Heart right ventricle (tissue), 16 donors: ENCODE measurements at regions not wholly inside any gene's neighbourhood (a gene's known extent, or its start where the extent isn't known, plus 50 kb on each side); places are given as distances from the start of the nearest gene placed in this dataset.

Experiments
- ATAC-seq, 8 donors: fragments of 200-7000 bp; cut with Tn5 transposase; one replicate each; pipeline ENCODE4 v1.9.1; 2020; ENCODE audit warnings: mild to moderate bottlenecking in 8 of 8, moderate library complexity in 8 of 8, moderate number of reproducible peaks in 1 of 8
- DNase-seq, 2 donors: peaks; one replicate each; pipeline ENCODE4 v3.0.0-alpha.2; 2020
- H3K27ac ChIP-seq, 10 donors: fragments of 200-600 bp; sonication (generic) in 2 of 10; one replicate each; pipeline versions ENCODE4 v1.5.0 to v1.8.0; 2020 to 2022; ENCODE audit warnings: mild to moderate bottlenecking in 3 of 10
- H3K27me3 ChIP-seq, 7 donors: fragments of 200-600 bp; one replicate each; pipeline ENCODE4 v1.8.0; 2021 to 2022; ENCODE audit warnings: mild to moderate bottlenecking in 2 of 7
- H3K36me3 ChIP-seq, 9 donors: fragments of 200-600 bp; sonication (generic) in 1 of 9; one replicate each; pipeline versions ENCODE4 v1.5.0 to v1.8.0; 2020 to 2022; ENCODE audit warnings: mild to moderate bottlenecking in 2 of 9
- H3K4me1 ChIP-seq, 9 donors: fragments of 200-600 bp; sonication (generic) in 1 of 9; one replicate each; pipeline versions ENCODE4 v1.5.0 to v1.8.0; 2020 to 2022; ENCODE audit warnings: mild to moderate bottlenecking in 4 of 9
- H3K4me3 ChIP-seq, 10 donors: fragments of 200-600 bp; sonication (generic) in 2 of 10; one replicate each; pipeline versions ENCODE4 v1.5.0 to v1.8.0; 2020 to 2022; ENCODE audit warnings: mild to moderate bottlenecking in 7 of 10, moderate library complexity in 2 of 10
- H3K9me3 ChIP-seq, 11 donors: fragments of 200-600 bp in 10 of 11; sonication (generic) in 2 of 11; one replicate each; pipeline versions ENCODE4 v1.5.0 to v1.8.0; 2013 to 2022; ENCODE audit warnings: mild to moderate bottlenecking in 2 of 11, control low read depth in 1 of 11, moderate library complexity in 1 of 11
- WGBS, 2 donors: extraction: QIAGEN DNeasy Blood & Tissue Kit; methylation state at CpG; one replicate each; pipeline ENCODE4 v1.1.7; 2013; ENCODE audit warnings: inconsistent platforms in 1 of 2; 5-methylcytosine and 5-hydroxymethylcytosine counted together
- intact Hi-C, 10 donors: fragments of 100-400 bp; cut with DNase I; formaldehyde crosslinking; loops; one replicate each; pipeline versions ENCODE4 v1.11.1 to v1.14.2; 2022
- TF ChIP-seq, protein P1 (sequence below), 9 donors: fragments of 200-600 bp; sonication (generic) in 2 of 9; IDR thresholded peaks; one replicate each; pipeline versions ENCODE4 v1.5.0 to v1.8.0; 2021 to 2022; ENCODE audit warnings: antibody characterized with exemption in 9 of 9, mild to moderate bottlenecking in 5 of 9, moderate library complexity in 1 of 9
- donor health status: Arrhythmogenic right ventricular cardiomyopathy.
- donor health status: ischemic (EF 13 %, LVEDD 7.1; RV severe dilation, severe dysfunction).
- donor health status: healthy with polysubstance abuse.
- donor health status: DM: no; HTN: yes; CAD: no.
- donor health status: DM: no; HTN: no; CAD: no.
- donor health status: ischemic (EF 25% LVEDD 6.9; RV normal size, moderate dysfunction).
- donor health status: ischemic (EF 25% LVEDD 5.7; RV mildly dilated, moderate dysfunction).
- donor health status: healthy.
- donor health status: DM: yes; HTN: yes; CAD: no.
- donor health status: Ischemic cardiomyopathy.
- donor health status: ischemic (EF 35%, LVEDD 5.7; RV mildly dilated, moderate dysfunction).
- donor health status: nonischemic (EF 11% LVEDD 7.7; RV severe dilation, severe dysfunction).
- donor health status: DM: yes; HTN: yes; CAD: no.
- donor health status: PGD.
- donor health status: ischemic (EF 29% LVEDD 5.4; RV normal size, mild dysfunction).
- donor health status: nonischemic (EF 23%, LVEDD 6.1; RV moderate dilation, normal function).

GRCh38 chr5:15234366-15234765, 265.6 kb upstream of the FBXL7 start:
- Histone ChIP-seq H3K36me3 (no peaks in the 10 kb centered on the region), H3K27me3 (no peaks in the 10 kb centered on the region), H3K4me3 (no peak overlapping the region), H3K9me3 (no peaks in the 10 kb centered on the region), H3K4me1 (peaks cover 0 to 16% (median 0%) of the 10 kb centered on the region in 9 donors), H3K27ac (no peak overlapping the region)
- ATAC-seq (no peak), DNase-seq (no peak)
- 80 to 87% methylated on average over 2 of the region's 2 CpGs for WGBS, 2 donors
- intact Hi-C loops = no loop called here
- TF ChIP-seq, protein P1, sequence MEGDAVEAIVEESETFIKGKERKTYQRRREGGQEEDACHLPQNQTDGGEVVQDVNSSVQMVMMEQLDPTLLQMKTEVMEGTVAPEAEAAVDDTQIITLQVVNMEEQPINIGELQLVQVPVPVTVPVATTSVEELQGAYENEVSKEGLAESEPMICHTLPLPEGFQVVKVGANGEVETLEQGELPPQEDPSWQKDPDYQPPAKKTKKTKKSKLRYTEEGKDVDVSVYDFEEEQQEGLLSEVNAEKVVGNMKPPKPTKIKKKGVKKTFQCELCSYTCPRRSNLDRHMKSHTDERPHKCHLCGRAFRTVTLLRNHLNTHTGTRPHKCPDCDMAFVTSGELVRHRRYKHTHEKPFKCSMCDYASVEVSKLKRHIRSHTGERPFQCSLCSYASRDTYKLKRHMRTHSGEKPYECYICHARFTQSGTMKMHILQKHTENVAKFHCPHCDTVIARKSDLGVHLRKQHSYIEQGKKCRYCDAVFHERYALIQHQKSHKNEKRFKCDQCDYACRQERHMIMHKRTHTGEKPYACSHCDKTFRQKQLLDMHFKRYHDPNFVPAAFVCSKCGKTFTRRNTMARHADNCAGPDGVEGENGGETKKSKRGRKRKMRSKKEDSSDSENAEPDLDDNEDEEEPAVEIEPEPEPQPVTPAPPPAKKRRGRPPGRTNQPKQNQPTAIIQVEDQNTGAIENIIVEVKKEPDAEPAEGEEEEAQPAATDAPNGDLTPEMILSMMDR (IDR thresholded peaks at IDR 0.05) = no peak

DNA sequence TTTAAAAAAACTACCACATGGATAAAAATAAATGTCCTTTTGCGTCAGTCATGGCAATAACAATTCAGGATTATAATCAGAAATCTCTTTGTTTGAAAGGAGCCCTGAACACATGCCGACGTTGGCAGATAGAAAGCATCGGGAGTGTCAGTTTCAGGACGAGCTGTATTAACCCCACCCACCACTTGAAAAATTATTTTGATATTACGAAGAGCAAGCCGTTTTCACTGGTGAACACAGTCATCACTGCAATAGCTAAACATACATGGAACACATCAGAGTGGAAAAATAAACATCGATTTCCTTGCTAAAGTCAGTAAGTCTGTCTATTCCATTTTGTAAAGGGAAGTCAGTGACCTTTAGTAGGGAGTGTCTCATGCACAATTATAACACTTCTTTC, 266.4 kb upstream of the FBXL7 start:
- DNase-seq (no peak), ATAC-seq (peak in 5 of 8 donors; percentile 37 to 66 (median 53))
- peaks cover 0 to 16% (median 0%) of the 10 kb centered on the region in 9 donors for H3K4me1 ChIP-seq
- TF ChIP-seq, protein P1 (IDR thresholded peaks at IDR 0.05) = no peak
- peak overlapping the region in 2 of 10 donors; percentile 0 to 21 for H3K4me3 ChIP-seq
- intact Hi-C loops = no loop called here
- no peaks in the 10 kb centered on the region for H3K27me3 ChIP-seq
- H3K9me3 ChIP-seq = no peaks in the 10 kb centered on the region
- no peak overlapping the region for H3K27ac ChIP-seq
- no peaks in the 10 kb centered on the region for H3K36me3 ChIP-seq
- WGBS, 2 donors = 38% methylated on average over 8 of the region's 8 CpGs

DNA sequence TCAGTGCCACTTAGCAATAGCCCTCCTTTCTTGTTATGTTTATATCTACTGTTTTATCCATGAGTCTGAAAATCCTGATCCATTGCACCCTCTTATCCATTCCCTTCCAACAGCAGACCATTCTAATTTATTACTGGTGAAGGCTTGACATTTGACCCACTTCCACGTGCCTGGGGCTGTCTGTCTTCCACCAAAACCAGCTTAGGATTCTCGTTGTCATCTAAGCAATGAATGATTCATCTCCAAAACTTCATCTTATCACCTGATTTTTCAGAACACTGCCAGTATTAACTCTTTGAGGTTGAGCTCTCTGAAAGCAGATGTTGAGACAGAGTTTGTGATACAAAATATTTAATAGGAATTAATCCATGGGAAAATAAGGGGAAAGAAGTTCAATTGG, 277.8 kb upstream of the FBXL7 start:
- no peaks in the 10 kb centered on the region for H3K4me1 ChIP-seq
- TF ChIP-seq, protein P1 (IDR thresholded peaks at IDR 0.05) = no peak
- no peak overlapping the region for H3K27ac ChIP-seq
- no peak overlapping the region for H3K4me3 ChIP-seq
- ATAC-seq = no peak
- no peak for DNase-seq
- H3K36me3 ChIP-seq = no peaks in the 10 kb centered on the region
- no peaks in the 10 kb centered on the region for H3K9me3 ChIP-seq
- 37% methylated on average over 2 of the region's 2 CpGs for WGBS, 2 donors
- intact Hi-C loops = no loop called here
- H3K27me3 ChIP-seq = no peaks in the 10 kb centered on the region

DNA sequence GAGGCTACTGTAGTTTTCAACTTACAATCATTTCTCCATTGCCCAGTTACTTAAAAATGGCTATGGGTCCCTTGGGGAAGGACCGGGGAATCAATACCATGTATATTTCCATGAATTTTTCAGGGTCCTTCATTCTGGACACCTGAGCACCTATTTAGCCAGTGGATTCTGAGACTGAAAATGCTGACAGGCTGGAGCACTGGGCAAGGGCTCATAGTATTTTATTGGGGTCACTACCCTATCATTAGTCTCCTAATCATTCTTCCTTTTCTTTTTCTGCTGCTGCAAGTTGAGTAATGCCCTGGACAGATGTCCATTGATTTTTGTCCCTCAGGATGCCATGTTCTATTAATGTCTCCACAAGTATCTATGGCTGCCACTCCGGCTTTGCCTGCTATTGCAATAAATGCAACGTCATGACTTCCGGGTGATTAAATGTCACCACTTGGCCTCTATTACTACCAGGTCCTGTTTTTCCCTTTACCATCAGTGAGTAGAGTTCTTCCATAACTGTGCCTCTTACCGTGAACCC, 279.3 kb upstream of the FBXL7 start:
- H3K4me1 ChIP-seq = no peaks in the 10 kb centered on the region
- intact Hi-C loops = loop anchor here in 1 of 10 donors (1.0 kb wide), 1 partner anchor 10 kb away; no protein-coding TSS in a partner anchor
- ATAC-seq = no peak
- H3K36me3 ChIP-seq = no peaks in the 10 kb centered on the region
- H3K27me3 ChIP-seq = no peaks in the 10 kb centered on the region
- H3K27ac ChIP-seq = no peak overlapping the region
- WGBS, 2 donors = 95% methylated on average over 5 of the region's 5 CpGs
- H3K9me3 ChIP-seq = no peaks in the 10 kb centered on the region
- no peak overlapping the region for H3K4me3 ChIP-seq
- DNase-seq = no peak
- TF ChIP-seq, protein P1 (IDR thresholded peaks at IDR 0.05) = no peak
